Naive B cell (primary cell): ENCODE measurements at regions not wholly inside any gene's neighbourhood (a gene's known extent, or its start where the extent isn't known, plus 50 kb on each side); places are given as distances from the start of the nearest gene placed in this dataset.
"Not testable (repeated sequence)": the region's sequence is repeated elsewhere in the genome, so short reads cannot be mapped to it uniquely, and the experiment has no call there.

Experiments used
- ATAC-seq, 2 donors: fragments of 150-1000 bp; cut with Tn5 transposase; 2 replicates each; pipeline ENCODE4 v1.10.0; 2021; ENCODE audit warnings: low read depth in 2 of 2, mild to moderate bottlenecking in 2 of 2, moderate library complexity in 2 of 2
- DNase-seq: peaks from one replicate; pipeline ENCODE4 v3.0.0; 2022
- H3K27ac Mint-ChIP-seq, 6 donors: one replicate each; pipeline ENCODE4 v1.8.0; 2020 to 2022; ENCODE audit warnings: mild to moderate bottlenecking in 6 of 6, mixed read lengths in 6 of 6, moderate library complexity in 5 of 6, inconsistent platforms in 2 of 6
- H3K27me3 Mint-ChIP-seq, 3 donors: one replicate each; pipeline ENCODE4 v1.8.0; 2021 to 2022; ENCODE audit warnings: mixed read lengths in 3 of 3, mild to moderate bottlenecking in 1 of 3
- H3K36me3 Mint-ChIP-seq, 2 donors: one replicate each; pipeline ENCODE4 v1.8.0; 2020 to 2022; ENCODE audit warnings: mixed read lengths in 2 of 2, inconsistent platforms in 1 of 2, mild to moderate bottlenecking in 1 of 2
- H3K4me1 Mint-ChIP-seq, 3 donors: one replicate each; pipeline ENCODE4 v1.8.0; 2020 to 2022; ENCODE audit warnings: mixed read lengths in 3 of 3, inconsistent platforms in 1 of 3, mild to moderate bottlenecking in 1 of 3, moderate library complexity in 1 of 3
- H3K4me3 Mint-ChIP-seq, 8 donors: one replicate each; pipeline ENCODE4 v1.8.0; 2020 to 2022; ENCODE audit warnings: mild to moderate bottlenecking in 8 of 8, mixed read lengths in 8 of 8, moderate library complexity in 8 of 8, inconsistent platforms in 2 of 8
- H3K9me3 Mint-ChIP-seq, 7 donors: one replicate each; pipeline ENCODE4 v1.8.0; 2020 to 2022; ENCODE audit warnings: mixed read lengths in 7 of 7, mild to moderate bottlenecking in 5 of 7, inconsistent platforms in 2 of 7, moderate library complexity in 1 of 7

DNA sequence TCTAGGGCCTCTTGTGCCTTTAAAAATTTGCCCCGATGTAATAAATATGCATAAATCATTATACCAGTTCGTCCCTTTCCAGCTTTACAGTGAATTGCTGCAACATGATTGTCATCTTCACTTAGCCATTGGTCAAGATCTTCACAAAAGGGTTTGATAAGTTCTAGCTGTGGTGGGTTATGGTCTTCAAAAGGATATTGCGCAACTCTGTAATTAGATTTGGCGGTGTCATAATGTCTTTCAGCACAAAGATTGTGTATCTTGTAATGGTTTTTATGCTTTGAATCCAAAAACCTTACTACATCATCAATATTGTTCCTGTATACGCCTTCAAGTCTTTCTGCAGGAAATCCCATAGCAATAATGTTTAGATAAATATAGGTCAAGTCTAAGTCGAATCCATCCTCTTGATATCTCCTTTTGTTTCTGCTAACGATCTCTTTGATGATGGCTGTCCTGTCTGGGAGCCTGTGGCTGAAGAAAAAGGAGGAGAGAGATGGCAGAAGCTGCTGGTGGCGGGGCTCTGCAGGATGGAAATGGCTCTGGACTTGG lies 119.1 kb upstream of the PRSS3 start:
- H3K27me3 Mint-ChIP-seq = peaks cover 61 to 69% (median 64%) of the 10 kb centered on the region in 3 donors
- not testable (repeated sequence) for DNase-seq, H3K27ac Mint-ChIP-seq, H3K36me3 Mint-ChIP-seq, ATAC-seq
- H3K9me3 Mint-ChIP-seq = peaks cover 0 to 13% (median 7%) of the 10 kb centered on the region in 7 donors
- H3K4me1 Mint-ChIP-seq = peaks cover 6 to 14% (median 8%) of the 10 kb centered on the region in 3 donors
- peak overlapping the region; percentile 63 to 95 (median 88) for H3K4me3 Mint-ChIP-seq

DNA sequence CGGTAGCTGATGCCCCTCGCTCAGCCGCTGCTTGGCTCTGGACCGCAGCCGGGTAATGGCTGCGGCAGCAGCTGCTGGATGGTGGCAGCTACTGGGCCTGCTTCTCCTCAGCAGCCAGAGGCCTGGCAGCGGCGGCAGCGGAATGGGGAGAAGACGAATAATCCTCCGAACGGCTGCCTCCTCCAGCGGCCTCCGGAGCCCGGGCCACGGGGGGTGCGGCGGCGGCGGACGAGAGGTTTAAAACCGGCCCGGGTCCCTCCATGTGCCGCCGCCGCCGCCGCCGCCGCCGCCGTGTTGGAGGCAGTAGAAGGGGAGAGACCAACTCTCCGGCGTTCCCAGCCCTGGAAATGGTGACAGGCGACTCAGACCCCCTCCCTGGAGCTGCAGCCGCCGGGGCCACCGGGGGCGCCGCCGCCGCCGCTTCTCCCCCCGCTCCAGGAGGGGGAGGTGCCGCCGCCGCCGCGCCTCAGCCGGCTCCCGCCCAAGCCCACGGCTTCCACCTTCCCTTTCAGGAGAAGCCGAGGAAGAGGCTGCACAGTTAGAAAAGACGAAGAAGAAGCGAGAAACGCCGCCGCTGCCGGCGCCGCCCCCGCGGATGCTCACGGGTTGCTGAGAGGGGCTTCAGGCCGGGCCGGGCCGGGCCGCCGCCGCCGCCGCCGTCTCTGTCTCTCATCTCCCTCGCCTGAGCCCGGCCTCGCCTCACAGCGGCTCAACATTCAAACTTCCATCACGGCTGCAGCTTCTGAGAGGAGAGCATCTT lies 118.4 kb upstream of the PRSS3 start:
- Mint-ChIP-seq H3K27me3 (peaks cover 57 to 72% (median 59%) of the 10 kb centered on the region in 3 donors), H3K36me3 (peaks cover 0 to 8% of the 10 kb centered on the region in 2 donors), H3K4me1 (peaks cover 6 to 14% (median 8%) of the 10 kb centered on the region in 3 donors), H3K27ac (peak overlapping the region in 2 of 6 donors; percentile 14 to 28), H3K9me3 (peaks cover 0 to 9% (median 3%) of the 10 kb centered on the region in 7 donors), H3K4me3 (peak overlapping the region; percentile 85 to 95 (median 93))
- DNase-seq = peak; percentile 10
- peak; percentile 63 to 66 for ATAC-seq

DNA sequence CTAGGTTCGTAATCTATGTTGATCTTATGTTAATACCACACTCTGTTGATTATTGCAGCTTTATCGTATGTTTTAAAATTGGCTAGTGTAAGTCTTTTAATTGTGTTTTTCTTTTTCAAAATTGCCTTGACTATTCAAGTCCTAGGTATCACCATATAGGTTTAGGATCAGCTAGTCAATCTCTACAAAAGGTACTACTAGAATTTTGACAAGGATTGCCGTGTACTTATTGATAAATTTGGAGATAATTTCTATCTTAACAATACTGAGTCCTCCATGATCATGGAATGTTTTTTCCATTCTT lies 117.9 kb upstream of the PRSS3 start:
- Mint-ChIP-seq H3K27ac (peak overlapping the region in 2 of 6 donors; percentile 14 to 28), H3K27me3 (peaks cover 60 to 77% (median 61%) of the 10 kb centered on the region in 3 donors), H3K4me3 (peak overlapping the region; percentile 85 to 95 (median 93)), H3K9me3 (peaks cover 0 to 6% (median 2%) of the 10 kb centered on the region in 7 donors), H3K4me1 (peaks cover 6 to 14% (median 8%) of the 10 kb centered on the region in 3 donors), H3K36me3 (peaks cover 0 to 8% of the 10 kb centered on the region in 2 donors)
- no peak for DNase-seq
- ATAC-seq = no peak

DNA sequence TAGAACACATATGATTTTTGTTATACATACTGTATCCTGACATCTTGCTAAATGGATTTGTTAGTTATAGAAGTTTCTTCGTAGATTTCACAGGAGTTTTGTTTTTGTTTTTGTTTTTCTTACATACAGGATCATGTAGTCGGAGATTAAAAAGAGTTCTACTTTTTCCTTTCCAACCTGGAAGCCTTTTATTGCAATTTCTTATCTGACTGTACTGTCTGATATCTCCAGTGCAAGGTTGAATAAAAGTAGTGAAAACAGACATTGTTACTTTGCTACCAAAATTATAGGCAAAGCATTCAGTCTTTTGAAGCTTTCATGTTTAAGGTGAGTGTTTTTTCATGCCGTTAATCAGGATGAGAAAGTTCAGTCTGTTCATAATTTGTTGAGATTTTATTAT lies 117.4 kb upstream of the PRSS3 start:
- Mint-ChIP-seq H3K9me3 (peaks cover 0 to 3% (median 0%) of the 10 kb centered on the region in 7 donors), H3K36me3 (peaks cover 0 to 8% of the 10 kb centered on the region in 2 donors), H3K4me1 (peaks cover 6 to 14% (median 8%) of the 10 kb centered on the region in 3 donors), H3K27me3 (peaks cover 58 to 79% (median 63%) of the 10 kb centered on the region in 3 donors), H3K27ac (no peak overlapping the region), H3K4me3 (peak overlapping the region in 1 of 8 donors; percentile 85)
- no peak for DNase-seq
- no peak for ATAC-seq

DNA sequence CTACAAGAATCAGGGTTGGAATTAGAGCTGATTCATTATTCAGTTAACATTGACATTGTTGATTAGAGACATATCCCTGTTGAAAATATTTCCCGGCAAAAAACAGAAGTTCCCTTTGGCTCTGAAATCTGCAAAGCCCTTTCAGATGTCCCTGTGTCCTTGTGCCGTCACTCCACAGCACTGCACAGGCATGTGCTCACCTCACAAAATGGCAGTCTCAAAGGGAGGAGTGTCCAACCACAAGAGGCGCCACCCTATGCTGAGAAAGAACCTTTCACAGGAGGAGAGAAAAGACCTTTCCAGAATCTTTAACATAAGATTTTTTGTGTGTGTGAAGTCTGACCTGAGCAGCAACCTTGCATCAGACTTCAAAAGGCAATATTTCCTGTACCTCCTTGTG lies 112.8 kb upstream of the PRSS3 start:
- Mint-ChIP-seq H3K4me3 (no peak overlapping the region), H3K27ac (peak overlapping the region in 1 of 6 donors; percentile 33), H3K27me3 (peaks cover 47 to 77% (median 48%) of the 10 kb centered on the region in 3 donors), H3K9me3 (no peaks in the 10 kb centered on the region), H3K36me3 (peaks cover 0 to under 1% of the 10 kb centered on the region in 2 donors), H3K4me1 (peaks cover 0 to 2% (median 0%) of the 10 kb centered on the region in 3 donors)
- ATAC-seq (no peak), DNase-seq (no peak)

DNA sequence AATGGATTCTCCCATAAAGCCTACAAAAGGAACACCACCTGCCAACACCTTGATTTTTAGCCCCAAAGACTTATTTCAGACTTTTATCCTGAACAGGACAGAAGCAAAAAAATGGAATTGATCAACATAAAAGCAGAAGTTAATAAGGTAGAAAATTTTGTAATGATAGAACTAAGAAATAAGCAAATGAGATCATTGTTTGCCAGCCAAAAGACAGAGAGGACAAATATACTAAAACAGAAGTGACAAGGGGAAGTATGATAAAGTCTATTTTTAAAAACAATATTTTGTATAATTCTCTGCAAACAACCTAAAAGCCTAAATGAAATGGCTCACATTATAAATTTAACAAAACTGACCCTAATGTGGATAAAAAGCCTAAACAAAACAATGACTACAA lies 110.5 kb upstream of the PRSS3 start:
- Mint-ChIP-seq H3K36me3 (no peaks in the 10 kb centered on the region), H3K9me3 (no peaks in the 10 kb centered on the region), H3K4me3 (no peak overlapping the region), H3K27me3 (peaks cover 37 to 75% (median 54%) of the 10 kb centered on the region in 3 donors), H3K4me1 (peaks cover 0 to 5% (median 0%) of the 10 kb centered on the region in 3 donors), H3K27ac (no peak overlapping the region)
- ATAC-seq (no peak), DNase-seq (no peak)

DNA sequence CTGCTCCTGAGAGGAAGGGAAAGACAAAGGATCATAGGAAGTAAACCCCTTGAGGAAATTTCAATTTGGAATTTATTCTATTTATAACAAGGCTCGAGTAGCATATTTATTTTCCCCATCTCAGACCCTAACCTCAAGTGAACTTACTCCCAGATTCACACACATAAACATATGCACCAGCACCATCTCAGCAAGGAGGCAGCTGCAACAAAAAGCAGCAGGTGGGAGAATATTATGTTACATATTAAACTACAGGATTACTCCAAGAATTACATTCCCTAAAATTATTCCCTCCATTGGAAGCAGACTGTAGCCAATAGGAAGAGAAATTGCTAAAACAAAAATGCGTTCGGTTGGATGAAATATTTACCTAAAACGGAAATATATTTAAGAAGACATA lies 108.4 kb upstream of the PRSS3 start:
- no peak for ATAC-seq
- H3K4me1 Mint-ChIP-seq = peaks cover 3 to 6% (median 5%) of the 10 kb centered on the region in 3 donors
- H3K4me3 Mint-ChIP-seq = no peak overlapping the region
- H3K27ac Mint-ChIP-seq = peak overlapping the region in 1 of 6 donors; percentile 55
- H3K36me3 Mint-ChIP-seq = no peaks in the 10 kb centered on the region
- no peaks in the 10 kb centered on the region for H3K9me3 Mint-ChIP-seq
- peaks cover 30 to 54% (median 51%) of the 10 kb centered on the region in 3 donors for H3K27me3 Mint-ChIP-seq
- DNase-seq = no peak

DNA sequence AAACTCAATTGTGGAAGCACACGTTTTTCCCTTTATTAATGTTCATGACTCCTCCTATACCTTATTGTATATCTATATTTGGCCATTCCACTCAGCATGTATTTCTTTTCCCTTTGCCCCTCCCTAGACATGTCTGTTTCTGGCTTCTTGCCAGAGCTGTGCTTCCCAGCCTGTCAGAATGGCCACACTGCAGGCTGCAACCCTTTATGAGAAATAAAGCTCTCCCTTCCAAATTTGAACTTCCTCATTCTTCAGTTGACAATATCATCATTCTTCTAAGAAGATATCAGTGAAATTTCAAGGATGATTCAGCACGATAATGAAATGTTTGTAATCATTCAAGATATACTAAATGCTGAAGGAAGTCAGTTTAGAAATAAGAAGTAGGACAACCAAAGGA lies 107.6 kb upstream of the PRSS3 start:
- DNase-seq (no peak), ATAC-seq (no peak)
- Mint-ChIP-seq H3K36me3 (no peaks in the 10 kb centered on the region), H3K4me1 (peaks cover 3 to 6% (median 5%) of the 10 kb centered on the region in 3 donors), H3K27ac (no peak overlapping the region), H3K27me3 (peaks cover 24 to 45% (median 43%) of the 10 kb centered on the region in 3 donors), H3K4me3 (no peak overlapping the region), H3K9me3 (no peaks in the 10 kb centered on the region)

DNA sequence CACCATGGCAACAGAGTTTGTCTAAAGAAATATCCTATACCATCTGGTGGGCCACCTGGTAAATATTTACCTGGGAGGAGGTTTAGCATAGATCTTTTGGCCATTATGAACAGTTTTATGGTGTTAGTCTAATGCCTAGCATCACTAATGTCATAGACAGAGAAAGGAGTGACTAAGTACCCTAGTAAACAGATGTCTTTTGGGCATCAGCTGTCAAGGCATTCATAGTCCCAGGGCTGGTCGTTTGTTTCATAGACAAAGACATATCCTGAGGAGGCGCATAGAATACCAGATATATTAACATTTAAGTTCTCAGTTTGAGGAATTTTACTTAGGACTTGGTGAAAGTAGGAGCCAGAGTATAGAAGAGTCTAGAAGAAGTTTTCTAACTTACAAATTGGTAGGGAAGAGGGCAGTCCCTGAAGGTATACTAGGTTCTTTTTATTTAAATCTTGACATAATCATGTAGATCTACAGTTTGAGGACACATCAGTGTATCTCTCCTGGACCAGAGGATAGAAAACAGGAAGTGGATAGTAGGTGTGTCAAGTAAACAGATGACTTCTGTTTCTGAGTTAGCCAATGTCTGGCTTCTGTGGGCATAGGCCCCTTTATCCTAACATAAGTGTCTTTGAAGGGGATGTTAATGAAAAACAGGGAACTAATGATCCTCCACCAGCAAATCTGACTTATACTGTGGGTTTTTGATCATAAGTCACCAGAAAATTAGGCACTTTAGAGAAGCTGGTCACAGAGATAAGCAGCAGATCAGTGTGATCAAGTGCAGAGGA lies 105.0 kb upstream of the PRSS3 start:
- Mint-ChIP-seq H3K27ac (no peak overlapping the region), H3K9me3 (no peaks in the 10 kb centered on the region), H3K4me3 (no peak overlapping the region), H3K36me3 (no peaks in the 10 kb centered on the region), H3K4me1 (peaks cover 3 to 6% (median 5%) of the 10 kb centered on the region in 3 donors), H3K27me3 (peaks cover 13 to 41% (median 32%) of the 10 kb centered on the region in 3 donors)
- ATAC-seq (no peak), DNase-seq (no peak)

DNA sequence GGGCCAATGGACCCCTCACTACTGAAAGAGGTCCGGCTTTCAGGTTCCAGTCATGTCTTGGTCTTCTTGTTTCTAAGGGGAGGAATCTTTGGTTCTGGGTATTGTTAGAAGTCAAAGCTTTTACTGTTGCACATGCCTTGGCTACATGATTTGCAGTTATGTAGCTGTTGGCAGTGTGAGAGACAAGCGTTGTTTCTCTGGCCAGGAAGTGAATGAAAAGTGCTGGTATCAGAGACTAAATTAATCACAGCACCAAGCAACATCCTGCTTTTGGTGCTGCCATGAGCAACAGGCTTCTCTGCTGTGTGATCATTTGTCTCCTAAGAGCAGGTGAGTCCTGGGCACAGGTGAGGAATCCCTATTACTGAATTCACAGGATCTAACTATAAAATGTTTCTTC lies 100.1 kb upstream of the PRSS3 start:
- Mint-ChIP-seq H3K4me3 (no peak overlapping the region), H3K36me3 (no peaks in the 10 kb centered on the region), H3K4me1 (peaks cover 0 to 3% (median 3%) of the 10 kb centered on the region in 3 donors), H3K9me3 (no peaks in the 10 kb centered on the region), H3K27ac (no peak overlapping the region), H3K27me3 (peaks cover 14 to 37% (median 35%) of the 10 kb centered on the region in 3 donors)
- DNase-seq (no peak), ATAC-seq (no peak)

DNA sequence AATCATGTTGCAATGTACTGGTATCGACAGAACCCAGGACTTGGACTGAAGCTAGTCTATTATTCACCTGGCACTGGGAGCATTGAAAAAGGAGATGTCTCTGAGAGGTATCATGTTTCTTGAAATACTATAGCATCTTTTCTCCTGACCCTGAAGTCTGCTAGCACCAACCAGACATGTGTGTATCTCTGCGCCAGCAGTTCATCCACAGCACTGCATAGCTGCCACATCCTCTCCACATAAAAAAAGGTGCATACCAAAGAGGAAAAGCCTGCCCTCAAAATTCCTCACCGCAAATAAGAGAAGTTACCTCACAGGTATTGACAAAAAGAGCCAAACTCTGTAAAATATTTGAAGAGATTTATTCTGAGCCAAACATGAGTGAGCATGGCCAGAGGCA lies 99.5 kb upstream of the PRSS3 start:
- no peaks in the 10 kb centered on the region for H3K9me3 Mint-ChIP-seq
- H3K27ac Mint-ChIP-seq = no peak overlapping the region
- DNase-seq (no peak), ATAC-seq (no peak)
- peaks cover 16 to 36% (median 35%) of the 10 kb centered on the region in 3 donors for H3K27me3 Mint-ChIP-seq
- H3K36me3 Mint-ChIP-seq = no peaks in the 10 kb centered on the region
- no peak overlapping the region for H3K4me3 Mint-ChIP-seq
- peaks cover 0 to 2% (median 0%) of the 10 kb centered on the region in 3 donors for H3K4me1 Mint-ChIP-seq

DNA sequence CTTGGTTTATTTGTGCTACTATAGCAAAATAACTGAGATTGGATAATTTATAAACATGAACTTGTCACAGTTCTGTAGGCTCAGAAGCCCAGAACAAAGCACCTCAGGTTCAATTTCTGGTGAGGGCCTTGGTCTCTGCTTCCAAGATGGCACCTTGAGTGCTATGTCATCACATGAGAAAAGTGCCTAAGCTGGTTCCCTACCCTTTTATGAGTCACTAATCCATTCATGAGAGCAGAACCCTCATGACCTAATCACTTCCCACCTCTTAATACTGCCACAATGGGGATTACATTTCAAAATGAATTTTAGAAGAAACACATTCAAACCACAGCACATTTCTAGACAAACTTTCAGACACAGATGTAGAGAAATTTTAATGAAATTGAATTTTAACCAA lies 98.2 kb upstream of the PRSS3 start:
- DNase-seq (no peak), ATAC-seq (no peak)
- Mint-ChIP-seq H3K9me3 (no peaks in the 10 kb centered on the region), H3K4me3 (no peak overlapping the region), H3K4me1 (no peaks in the 10 kb centered on the region), H3K36me3 (no peaks in the 10 kb centered on the region), H3K27ac (no peak overlapping the region), H3K27me3 (peaks cover 21 to 39% (median 39%) of the 10 kb centered on the region in 3 donors)

DNA sequence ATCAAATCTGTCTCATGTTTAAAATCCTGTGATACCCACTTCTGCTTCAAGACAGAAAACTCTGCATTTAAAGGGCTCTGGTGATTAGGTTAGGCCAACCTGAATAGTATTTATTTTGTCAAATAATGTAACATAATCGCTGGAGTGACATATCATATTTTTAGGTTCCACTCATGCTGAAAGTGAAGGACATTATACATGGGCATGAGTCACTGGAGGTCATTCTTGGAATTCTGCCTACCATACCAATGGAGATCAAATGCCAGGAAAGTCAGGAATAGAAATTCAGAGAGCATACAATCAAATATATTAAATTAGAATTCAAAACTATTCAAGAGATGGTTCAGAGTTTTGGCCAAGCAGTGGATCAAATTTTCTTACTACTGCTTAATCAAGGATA lies 97.1 kb upstream of the PRSS3 start:
- Mint-ChIP-seq H3K27ac (no peak overlapping the region), H3K4me3 (no peak overlapping the region)

More for the DNA sequence above, 97.1 kb upstream of the PRSS3 start:
- Mint-ChIP-seq H3K36me3 (no peaks in the 10 kb centered on the region), H3K27me3 (peaks cover 21 to 50% (median 38%) of the 10 kb centered on the region in 3 donors), H3K4me1 (no peaks in the 10 kb centered on the region), H3K9me3 (no peaks in the 10 kb centered on the region)
- ATAC-seq (no peak), DNase-seq (no peak)
